Heart left ventricle (tissue), 13 donors: ENCODE measurements at regions not wholly inside any gene's neighbourhood (a gene's known extent, or its start where the extent isn't known, plus 50 kb on each side); places are given as distances from the start of the nearest gene placed in this dataset.

Experiments
- POLR2A ChIP-seq, 2 donors: fragments of 450-650 bp; IDR thresholded peaks; one replicate each; pipeline ENCODE4 v1.6.1; 2017; ENCODE audit warnings: antibody characterized with exemption in 2 of 2, mild to moderate bottlenecking in 2 of 2, moderate library complexity in 2 of 2
- TF ChIP-seq, protein P1 (sequence below), 12 donors: fragments of 200-600 bp; sonication (generic) in 4 of 12; IDR thresholded peaks; one replicate each; pipeline versions ENCODE4 v1.5.0 to v1.8.0; 2018 to 2022; ENCODE audit warnings: antibody characterized with exemption in 12 of 12, mild to moderate bottlenecking in 5 of 12
- donor health status: ischemic (EF 13 %, LVEDD 7.1; RV severe dilation, severe dysfunction).
- donor health status: DM: no; HTN: yes; CAD: no.
- donor health status: DM: no; HTN: no; CAD: no.
- donor health status: ischemic (EF 25% LVEDD 6.9; RV normal size, moderate dysfunction).
- donor health status: ischemic (EF 25% LVEDD 5.7; RV mildly dilated, moderate dysfunction).
- donor health status: ischemic (EF 35%, LVEDD 5.7; RV mildly dilated, moderate dysfunction).
- donor health status: nonischemic (EF 11% LVEDD 7.7; RV severe dilation, severe dysfunction).
- donor health status: DM: yes; HTN: yes; CAD: no.
- donor health status: PGD.
- donor health status: ischemic (EF 29% LVEDD 5.4; RV normal size, mild dysfunction).
- donor health status: nonischemic (EF 23%, LVEDD 6.1; RV moderate dilation, normal function).

DNA sequence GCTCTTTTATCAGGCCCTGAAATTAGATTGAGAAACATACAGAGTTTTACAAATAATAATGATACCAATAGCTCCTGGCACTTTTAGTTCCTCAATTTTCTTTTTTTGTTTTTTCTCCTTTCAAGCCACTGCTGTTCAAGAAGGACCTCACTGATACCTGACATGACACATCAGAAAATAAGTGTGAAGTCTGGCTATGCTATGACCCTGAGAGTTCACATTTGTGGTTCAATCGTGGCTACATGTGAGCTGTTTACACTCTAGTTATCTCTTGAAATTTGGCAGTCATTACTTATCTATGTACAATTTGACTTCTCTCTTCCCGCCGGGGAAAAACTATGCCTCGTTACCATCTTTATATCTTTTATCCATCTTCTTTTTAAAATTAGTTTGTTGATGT lies 686.5 kb downstream of the EPHA4 start:
- TF ChIP-seq POLR2A (IDR thresholded peaks at IDR 0.05): no peak
- TF ChIP-seq, protein P1, sequence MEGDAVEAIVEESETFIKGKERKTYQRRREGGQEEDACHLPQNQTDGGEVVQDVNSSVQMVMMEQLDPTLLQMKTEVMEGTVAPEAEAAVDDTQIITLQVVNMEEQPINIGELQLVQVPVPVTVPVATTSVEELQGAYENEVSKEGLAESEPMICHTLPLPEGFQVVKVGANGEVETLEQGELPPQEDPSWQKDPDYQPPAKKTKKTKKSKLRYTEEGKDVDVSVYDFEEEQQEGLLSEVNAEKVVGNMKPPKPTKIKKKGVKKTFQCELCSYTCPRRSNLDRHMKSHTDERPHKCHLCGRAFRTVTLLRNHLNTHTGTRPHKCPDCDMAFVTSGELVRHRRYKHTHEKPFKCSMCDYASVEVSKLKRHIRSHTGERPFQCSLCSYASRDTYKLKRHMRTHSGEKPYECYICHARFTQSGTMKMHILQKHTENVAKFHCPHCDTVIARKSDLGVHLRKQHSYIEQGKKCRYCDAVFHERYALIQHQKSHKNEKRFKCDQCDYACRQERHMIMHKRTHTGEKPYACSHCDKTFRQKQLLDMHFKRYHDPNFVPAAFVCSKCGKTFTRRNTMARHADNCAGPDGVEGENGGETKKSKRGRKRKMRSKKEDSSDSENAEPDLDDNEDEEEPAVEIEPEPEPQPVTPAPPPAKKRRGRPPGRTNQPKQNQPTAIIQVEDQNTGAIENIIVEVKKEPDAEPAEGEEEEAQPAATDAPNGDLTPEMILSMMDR (IDR thresholded peaks at IDR 0.05): no peak
